ENCODE measurements at regions not wholly inside any gene's neighbourhood (a gene's known extent, or its start where the extent isn't known, plus 50 kb on each side); places are given as distances from the start of the nearest gene placed in this dataset.
A peak's percentile ranks its signal among the peaks of the same experiment; 100 is the strongest.

DNA sequence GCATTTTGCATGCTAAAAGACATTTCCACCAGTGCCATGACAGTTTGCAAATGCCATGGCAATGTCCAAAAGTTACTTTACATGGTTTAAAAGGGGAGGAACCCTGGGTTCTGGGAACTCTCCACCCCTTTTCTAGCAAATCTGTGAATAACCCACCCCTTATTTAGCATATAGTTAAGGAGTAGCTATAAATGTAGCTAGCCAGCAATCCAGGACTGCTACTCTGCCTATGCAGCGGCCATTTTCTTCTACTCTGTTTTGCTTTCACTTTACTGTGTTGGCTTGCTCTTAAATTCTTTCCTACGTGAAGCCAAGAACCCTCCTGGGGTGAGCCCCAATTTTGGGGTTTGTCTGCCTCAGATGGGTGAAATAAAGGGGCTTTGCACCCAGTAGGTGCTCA is 141.0 kb downstream of the PTPN11 start:
- CTCF ChIA-PET, result no interaction called here
- POLR2A ChIA-PET, result no interaction called here
- H3K27me3 ChIP-seq (replicated peaks in 2 of 5; ENCODE audit: control insufficient read depth in 4 of 5, insufficient read depth in 5 of 5, low read length in 4 of 5), result peaks cover 0 to 3% (median under 1%) of the 10 kb centered on the region in 5 experiments
- 100% methylated on average over 1 of the region's 2 CpGs for WGBS (ENCODE audit: insufficient coverage)
- no peaks in the 10 kb centered on the region for H3K36me3 ChIP-seq (ENCODE audit: control insufficient read depth in 4 of 4, insufficient read depth in 4 of 4, low read length in 3 of 4)
- H3K27ac ChIP-seq (ENCODE audit: insufficient read depth in 1 of 2, low read depth in 1 of 2, low read length in 2 of 2, poor library complexity in 1 of 2, severe bottlenecking in 2 of 2), result no peak overlapping the region
- H3K4me3 ChIP-seq (ENCODE audit: control insufficient read depth in 1 of 7, extremely low read depth in 1 of 7, insufficient read depth in 4 of 7, low read depth in 2 of 7, low read length in 6 of 7), result no peak overlapping the region
- DNase-seq, result no peak
- no peaks in the 10 kb centered on the region for H3K9me3 ChIP-seq (ENCODE audit: control extremely low read depth in 1 of 5, control insufficient read depth in 4 of 5, insufficient read depth in 2 of 5, low read depth in 1 of 5, low read length in 4 of 5)
- H3K4me1 ChIP-seq (ENCODE audit: control extremely low read depth in 1 of 4, control insufficient read depth in 4 of 4, insufficient read depth in 4 of 4, low read length in 3 of 4), result no peaks in the 10 kb centered on the region

DNA sequence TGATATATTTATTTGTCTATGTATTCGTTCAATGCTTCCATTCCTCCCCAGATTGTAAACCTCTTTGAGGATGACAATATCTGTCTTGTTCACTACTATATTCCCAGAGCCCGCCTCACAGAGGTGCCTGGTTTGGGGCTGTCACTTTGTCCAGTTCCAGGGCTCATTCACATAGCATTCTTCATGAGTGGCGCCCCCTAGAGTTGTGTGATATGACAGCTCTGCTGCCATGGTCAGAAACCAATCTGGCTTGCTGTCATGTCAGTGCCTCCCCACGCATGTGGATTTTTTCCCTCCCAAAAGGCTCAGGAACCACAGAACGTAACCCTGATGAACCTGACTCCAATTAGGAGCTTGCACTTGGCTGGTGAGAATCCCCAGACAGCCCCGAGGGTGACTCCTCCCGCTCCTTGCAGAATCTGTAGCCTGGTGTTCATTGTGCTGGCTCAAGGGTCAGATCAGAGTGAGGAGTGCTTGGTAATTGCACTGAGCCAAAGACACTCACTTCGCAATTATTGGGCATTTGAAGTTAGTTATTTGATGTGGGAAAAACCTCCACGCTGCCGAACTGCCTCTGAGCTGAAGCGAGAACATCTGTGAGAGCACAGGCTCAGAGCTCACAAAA is 145.5 kb downstream of the PTPN11 start:
- H3K4me3 ChIP-seq (ENCODE audit: control insufficient read depth in 1 of 7, extremely low read depth in 1 of 7, insufficient read depth in 4 of 7, low read depth in 2 of 7, low read length in 6 of 7), result no peak overlapping the region
- no peaks in the 10 kb centered on the region for H3K4me1 ChIP-seq (ENCODE audit: control extremely low read depth in 1 of 4, control insufficient read depth in 4 of 4, insufficient read depth in 4 of 4, low read length in 3 of 4)
- H3K36me3 ChIP-seq (ENCODE audit: control insufficient read depth in 4 of 4, insufficient read depth in 4 of 4, low read length in 3 of 4), result no peaks in the 10 kb centered on the region
- 87% methylated on average over 11 of the region's 11 CpGs for WGBS (ENCODE audit: insufficient coverage)
- H3K9me3 ChIP-seq (ENCODE audit: control extremely low read depth in 1 of 5, control insufficient read depth in 4 of 5, insufficient read depth in 2 of 5, low read depth in 1 of 5, low read length in 4 of 5), result no peaks in the 10 kb centered on the region
- POLR2A ChIA-PET, result no interaction called here
- CTCF ChIA-PET, result interaction anchor here (0.5 kb wide), 1 partner anchor 9 kb away, joined by 3 read pairs; no protein-coding TSS in a partner anchor
- no peak for DNase-seq
- H3K27ac ChIP-seq (ENCODE audit: insufficient read depth in 1 of 2, low read depth in 1 of 2, low read length in 2 of 2, poor library complexity in 1 of 2, severe bottlenecking in 2 of 2), result no peak overlapping the region
- H3K27me3 ChIP-seq (replicated peaks in 2 of 5; ENCODE audit: control insufficient read depth in 4 of 5, insufficient read depth in 5 of 5, low read length in 4 of 5), result peaks cover 0 to 2% (median 0%) of the 10 kb centered on the region in 5 experiments

GRCh38 chr12:112568641-112569040 is 149.9 kb downstream of the PTPN11 start:
- no peaks in the 10 kb centered on the region for H3K36me3 ChIP-seq (ENCODE audit: control insufficient read depth in 4 of 4, insufficient read depth in 4 of 4, low read length in 3 of 4)
- H3K27me3 ChIP-seq (replicated peaks in 2 of 5; ENCODE audit: control insufficient read depth in 4 of 5, insufficient read depth in 5 of 5, low read length in 4 of 5), result peaks cover 3 to 15% (median 7%) of the 10 kb centered on the region in 5 experiments
- 100% methylated on average over 2 of the region's 2 CpGs for WGBS (ENCODE audit: insufficient coverage)
- no peak overlapping the region for H3K27ac ChIP-seq (ENCODE audit: insufficient read depth in 1 of 2, low read depth in 1 of 2, low read length in 2 of 2, poor library complexity in 1 of 2, severe bottlenecking in 2 of 2)
- CTCF ChIA-PET, result no interaction called here
- POLR2A ChIA-PET, result no interaction called here
- no peak for DNase-seq
- no peaks in the 10 kb centered on the region for H3K9me3 ChIP-seq (ENCODE audit: control extremely low read depth in 1 of 5, control insufficient read depth in 4 of 5, insufficient read depth in 2 of 5, low read depth in 1 of 5, low read length in 4 of 5)
- H3K4me3 ChIP-seq (ENCODE audit: control insufficient read depth in 1 of 7, extremely low read depth in 1 of 7, insufficient read depth in 4 of 7, low read depth in 2 of 7, low read length in 6 of 7), result no peak overlapping the region
- no peaks in the 10 kb centered on the region for H3K4me1 ChIP-seq (ENCODE audit: control extremely low read depth in 1 of 4, control insufficient read depth in 4 of 4, insufficient read depth in 4 of 4, low read length in 3 of 4)

DNA sequence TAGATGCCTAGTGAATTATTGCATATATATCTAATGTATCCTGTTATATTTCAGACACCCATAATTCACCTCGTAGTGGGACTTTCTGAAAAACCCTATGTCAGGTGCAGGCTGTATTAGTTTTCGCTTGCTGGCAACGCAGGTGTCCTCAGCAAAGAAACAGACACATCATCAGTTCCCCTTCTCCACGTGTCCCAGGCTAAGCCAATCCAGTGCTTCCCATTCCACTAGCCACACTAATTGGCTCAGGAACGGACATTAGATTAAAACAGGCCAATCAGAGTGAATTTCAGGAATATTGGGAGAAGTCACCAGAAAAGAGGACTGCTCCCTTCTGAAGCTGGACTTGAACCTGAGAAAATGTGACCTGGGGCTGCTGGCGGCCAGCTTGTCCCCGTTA is 151.3 kb downstream of the PTPN11 start:
- no peaks in the 10 kb centered on the region for H3K36me3 ChIP-seq (ENCODE audit: control insufficient read depth in 4 of 4, insufficient read depth in 4 of 4, low read length in 3 of 4)
- peaks cover 3 to 28% (median 7%) of the 10 kb centered on the region in 5 experiments for H3K27me3 ChIP-seq (replicated peaks in 2 of 5; ENCODE audit: control insufficient read depth in 4 of 5, insufficient read depth in 5 of 5, low read length in 4 of 5)
- CTCF ChIA-PET, result no interaction called here
- no peaks in the 10 kb centered on the region for H3K9me3 ChIP-seq (ENCODE audit: control extremely low read depth in 1 of 5, control insufficient read depth in 4 of 5, insufficient read depth in 2 of 5, low read depth in 1 of 5, low read length in 4 of 5)
- POLR2A ChIA-PET, result no interaction called here
- WGBS (ENCODE audit: insufficient coverage), result 83% methylated on average over 5 of the region's 7 CpGs
- no peak for DNase-seq
- no peaks in the 10 kb centered on the region for H3K4me1 ChIP-seq (ENCODE audit: control extremely low read depth in 1 of 4, control insufficient read depth in 4 of 4, insufficient read depth in 4 of 4, low read length in 3 of 4)
- no peak overlapping the region for H3K4me3 ChIP-seq (ENCODE audit: control insufficient read depth in 1 of 7, extremely low read depth in 1 of 7, insufficient read depth in 4 of 7, low read depth in 2 of 7, low read length in 6 of 7)
- H3K27ac ChIP-seq (ENCODE audit: insufficient read depth in 1 of 2, low read depth in 1 of 2, low read length in 2 of 2, poor library complexity in 1 of 2, severe bottlenecking in 2 of 2), result no peak overlapping the region

DNA sequence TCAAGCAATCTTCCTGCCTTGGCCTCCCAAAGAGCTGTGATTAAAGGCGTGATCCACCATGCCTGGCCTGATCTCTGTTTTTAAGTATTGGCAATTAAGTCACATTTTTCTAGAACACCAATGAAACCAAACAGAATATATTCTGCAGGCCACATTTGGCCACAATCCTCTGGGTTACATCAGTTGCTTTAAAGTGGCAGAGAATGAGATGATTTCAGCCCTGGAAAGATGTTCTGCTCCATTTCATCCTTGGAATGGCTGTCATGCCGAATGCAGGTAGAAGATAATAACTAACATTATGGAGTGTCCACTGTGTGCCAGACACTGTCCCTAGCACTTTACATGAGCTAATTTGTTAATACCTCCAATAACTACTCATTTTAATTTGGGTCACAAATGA is 154.4 kb downstream of the PTPN11 start:
- Histone ChIP-seq H3K27me3 (replicated peaks in 2 of 5; ENCODE audit: control insufficient read depth in 4 of 5, insufficient read depth in 5 of 5, low read length in 4 of 5) (peaks cover 3 to 51% (median 13%) of the 10 kb centered on the region in 5 experiments), H3K36me3 (ENCODE audit: control insufficient read depth in 4 of 4, insufficient read depth in 4 of 4, low read length in 3 of 4) (no peaks in the 10 kb centered on the region), H3K27ac (ENCODE audit: insufficient read depth in 1 of 2, low read depth in 1 of 2, low read length in 2 of 2, poor library complexity in 1 of 2, severe bottlenecking in 2 of 2) (no peak overlapping the region), H3K4me1 (ENCODE audit: control extremely low read depth in 1 of 4, control insufficient read depth in 4 of 4, insufficient read depth in 4 of 4, low read length in 3 of 4) (no peaks in the 10 kb centered on the region), H3K4me3 (ENCODE audit: control insufficient read depth in 1 of 7, extremely low read depth in 1 of 7, insufficient read depth in 4 of 7, low read depth in 2 of 7, low read length in 6 of 7) (no peak overlapping the region), H3K9me3 (ENCODE audit: control extremely low read depth in 1 of 5, control insufficient read depth in 4 of 5, insufficient read depth in 2 of 5, low read depth in 1 of 5, low read length in 4 of 5) (no peaks in the 10 kb centered on the region)
- CTCF ChIA-PET, result no interaction called here
- POLR2A ChIA-PET, result no interaction called here
- WGBS (ENCODE audit: insufficient coverage), result 83% methylated on average over 1 of the region's 2 CpGs
- no peak for DNase-seq

- Histone ChIP-seq H3K27me3 (replicated peaks in 2 of 5; ENCODE audit: control insufficient read depth in 4 of 5, insufficient read depth in 5 of 5, low read length in 4 of 5) (peaks cover 8 to 55% (median 18%) of the 10 kb centered on the region in 5 experiments), H3K9me3 (ENCODE audit: control extremely low read depth in 1 of 5, control insufficient read depth in 4 of 5, insufficient read depth in 2 of 5, low read depth in 1 of 5, low read length in 4 of 5) (no peaks in the 10 kb centered on the region), H3K4me3 (ENCODE audit: control insufficient read depth in 1 of 7, extremely low read depth in 1 of 7, insufficient read depth in 4 of 7, low read depth in 2 of 7, low read length in 6 of 7) (no peak overlapping the region), H3K27ac (ENCODE audit: insufficient read depth in 1 of 2, low read depth in 1 of 2, low read length in 2 of 2, poor library complexity in 1 of 2, severe bottlenecking in 2 of 2) (no peak overlapping the region), H3K4me1 (ENCODE audit: control extremely low read depth in 1 of 4, control insufficient read depth in 4 of 4, insufficient read depth in 4 of 4, low read length in 3 of 4) (no peaks in the 10 kb centered on the region), H3K36me3 (ENCODE audit: control insufficient read depth in 4 of 4, insufficient read depth in 4 of 4, low read length in 3 of 4) (no peaks in the 10 kb centered on the region)
- DNase-seq, result peak in 1 of 3 donors; percentile 8
- WGBS (ENCODE audit: insufficient coverage), result 4% methylated on average over 29 of the region's 42 CpGs
- ChIA-PET POLR2A (no interaction called here), CTCF (no interaction called here)
Measured at GRCh38 chr12:112574896-112575558, 156.3 kb downstream of the PTPN11 start.

- no peak for DNase-seq
- no peaks in the 10 kb centered on the region for H3K9me3 ChIP-seq (ENCODE audit: control extremely low read depth in 1 of 5, control insufficient read depth in 4 of 5, insufficient read depth in 2 of 5, low read depth in 1 of 5, low read length in 4 of 5)
- H3K27ac ChIP-seq (ENCODE audit: insufficient read depth in 1 of 2, low read depth in 1 of 2, low read length in 2 of 2, poor library complexity in 1 of 2, severe bottlenecking in 2 of 2), result no peak overlapping the region
- ChIA-PET CTCF (no interaction called here), POLR2A (no interaction called here)
- 55% methylated on average over 19 of the region's 22 CpGs for WGBS (ENCODE audit: insufficient coverage)
- H3K4me3 ChIP-seq (ENCODE audit: control insufficient read depth in 1 of 7, extremely low read depth in 1 of 7, insufficient read depth in 4 of 7, low read depth in 2 of 7, low read length in 6 of 7), result no peak overlapping the region
- H3K27me3 ChIP-seq (replicated peaks in 2 of 5; ENCODE audit: control insufficient read depth in 4 of 5, insufficient read depth in 5 of 5, low read length in 4 of 5), result peaks cover 8 to 55% (median 16%) of the 10 kb centered on the region in 5 experiments
- no peaks in the 10 kb centered on the region for H3K36me3 ChIP-seq (ENCODE audit: control insufficient read depth in 4 of 4, insufficient read depth in 4 of 4, low read length in 3 of 4)
- no peaks in the 10 kb centered on the region for H3K4me1 ChIP-seq (ENCODE audit: control extremely low read depth in 1 of 4, control insufficient read depth in 4 of 4, insufficient read depth in 4 of 4, low read length in 3 of 4)
Measured at GRCh38 chr12:112575559-112576067, 156.9 kb downstream of the PTPN11 start.

Measured in common myeloid progenitor, CD34-positive (primary cell).